Stimulated activated CD8-positive, alpha-beta memory T cell treated with anti-CD3 and anti-CD28 coated beads, Interleukin-4, amount 100 ng/mL, for 24 hours (primary cell): ENCODE measurements at regions not wholly inside any gene's neighbourhood (a gene's known extent, or its start where the extent isn't known, plus 50 kb on each side); places are given as distances from the start of the nearest gene placed in this dataset.
"Not testable (repeated sequence)": the region's sequence is repeated elsewhere in the genome, so short reads cannot be mapped to it uniquely, and the experiment has no call there.

Experiments used
- DNase-seq: peaks from one replicate; pipeline ENCODE4 v3.0.0-alpha.2; 2020; ENCODE audit warnings: low read depth

DNA sequence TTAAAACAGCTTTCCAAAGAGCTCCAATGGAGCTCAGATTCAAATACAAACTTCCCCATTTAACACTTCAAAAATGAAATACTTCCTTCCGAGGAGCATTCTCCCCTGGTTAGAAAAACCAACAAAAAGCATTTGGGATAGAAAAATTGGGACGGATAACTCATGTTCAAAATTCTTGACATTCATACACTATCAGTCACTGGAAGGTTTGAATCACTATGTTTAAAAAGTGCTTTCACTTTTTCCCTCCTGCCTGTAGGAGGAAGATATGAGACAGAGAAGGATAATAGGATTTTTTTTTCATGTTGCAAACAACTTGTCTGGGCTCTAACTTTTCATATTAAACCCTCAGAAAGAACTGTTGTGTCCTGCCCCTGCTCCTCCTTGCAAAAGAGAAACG is 412.0 kb downstream of the ACTL7B start:
- DNase-seq = no peak

DNA sequence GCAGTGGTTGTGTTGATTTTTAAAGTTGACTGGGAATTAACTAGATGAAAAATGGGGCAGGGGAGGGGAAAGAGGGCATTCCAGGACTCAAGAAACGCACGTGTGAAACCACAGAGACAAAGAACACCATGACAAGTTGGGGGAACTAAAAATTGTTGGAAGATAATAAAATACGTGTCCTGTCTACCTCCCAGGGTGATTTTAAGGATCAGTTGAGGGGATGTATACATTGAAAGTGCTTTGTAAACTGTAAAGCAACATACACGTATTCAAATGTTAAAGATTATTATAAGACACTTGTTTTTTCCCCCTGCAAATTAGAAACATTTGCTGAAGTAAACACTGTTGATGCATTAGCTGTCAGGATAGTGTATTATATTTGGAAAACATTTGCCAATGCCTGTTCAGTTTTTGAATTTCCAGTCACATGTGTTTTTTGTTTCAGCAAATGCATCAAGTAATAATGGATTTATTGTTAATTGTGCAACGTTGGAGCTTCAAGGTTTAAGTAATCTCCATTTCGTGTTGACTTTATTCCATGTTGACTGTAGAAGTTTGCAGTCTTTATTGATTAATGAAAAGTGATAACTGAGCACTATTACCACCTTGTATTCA is 412.7 kb downstream of the ACTL7B start:
- DNase-seq = no peak

- no peak for DNase-seq
These were observed 413.2 kb downstream of the ACTL7B start for GRCh38 chr9:108442627-108443018.

- no peak for DNase-seq
These were observed 414.1 kb downstream of the ACTL7B start for GRCh38 chr9:108441726-108442125.

DNA sequence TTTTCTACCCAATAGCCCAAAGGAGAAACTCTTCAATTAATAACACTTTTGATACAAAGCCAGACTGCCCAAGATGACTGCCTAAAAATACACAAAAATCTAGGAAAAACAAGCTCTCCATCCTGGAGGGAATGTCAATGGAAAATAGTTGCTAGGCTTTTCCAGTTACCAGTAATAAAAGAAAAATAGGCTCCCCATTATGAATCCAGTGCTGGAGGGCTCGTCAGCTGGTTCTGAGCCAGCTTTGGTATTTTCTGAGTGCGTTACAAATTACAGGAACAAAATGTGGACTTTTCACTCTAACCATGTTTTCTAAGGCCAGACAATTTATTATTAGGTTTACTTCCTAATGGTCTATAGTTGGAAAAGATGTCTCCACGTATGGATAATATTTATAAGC is 414.5 kb downstream of the ACTL7B start:
- no peak for DNase-seq

DNA sequence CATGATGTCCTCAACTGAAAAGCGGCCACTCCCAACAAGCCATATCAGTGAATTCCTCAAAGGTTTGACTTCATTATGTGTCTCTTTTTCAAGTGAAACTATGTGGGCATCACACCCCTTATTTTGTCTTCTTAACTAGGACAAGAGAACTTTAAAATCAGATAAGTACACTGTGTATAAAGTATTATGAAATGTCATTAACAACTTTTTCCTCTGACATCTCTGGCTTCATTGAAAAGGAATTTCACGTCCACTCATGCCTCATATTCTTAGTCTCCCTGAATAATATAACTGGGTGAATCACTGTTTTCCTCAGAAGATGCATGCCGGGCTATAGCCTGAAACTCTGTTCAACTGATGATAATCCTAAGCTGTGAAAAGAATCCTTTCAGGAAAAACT is 415.8 kb downstream of the ACTL7B start:
- no peak for DNase-seq

DNA sequence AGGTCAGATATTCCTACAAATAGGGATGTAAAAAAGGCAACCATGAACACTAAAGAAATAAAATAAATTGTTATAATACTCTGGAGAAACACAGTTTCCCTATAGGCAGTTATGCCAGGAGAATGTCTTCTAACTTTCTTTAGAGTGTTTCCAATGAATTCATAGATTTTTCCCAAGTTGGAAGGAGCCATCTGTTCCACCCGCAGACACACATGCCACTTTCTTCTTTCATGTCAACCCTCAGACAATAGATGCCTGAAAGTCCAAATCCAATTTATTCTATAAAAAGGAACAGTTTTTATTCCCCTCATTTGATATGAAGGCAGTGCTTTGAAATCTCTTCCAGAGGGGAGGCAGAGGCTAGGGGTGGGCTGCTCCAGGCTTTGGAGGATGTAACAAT is 418.1 kb downstream of the ACTL7B start:
- no peak for DNase-seq

- no peak for DNase-seq
These were observed 419.3 kb downstream of the ACTL7B start for GRCh38 chr9:108436448-108436847.

GRCh38 chr9:108434502-108434901 is 421.3 kb downstream of the ACTL7B start:
- no peak for DNase-seq

DNA sequence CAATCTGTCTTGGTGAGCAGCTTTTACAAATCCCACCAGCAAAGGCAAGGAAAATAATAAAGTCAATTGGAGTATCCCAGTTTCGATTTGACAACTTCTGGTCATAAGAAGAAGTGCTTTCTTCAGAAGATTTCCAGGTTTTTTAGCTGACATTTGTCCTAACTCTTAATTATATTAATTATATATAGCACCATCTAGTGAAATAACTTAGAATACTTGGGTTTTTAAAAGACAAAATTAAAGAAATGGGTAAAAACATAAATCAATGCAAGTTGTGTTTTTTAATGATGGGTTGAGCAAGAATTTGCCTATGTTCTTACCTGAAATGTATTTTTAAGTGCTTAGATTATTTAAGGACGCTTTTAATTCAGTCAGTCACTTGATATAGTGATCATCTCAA is 421.8 kb downstream of the ACTL7B start:
- DNase-seq = no peak

DNA sequence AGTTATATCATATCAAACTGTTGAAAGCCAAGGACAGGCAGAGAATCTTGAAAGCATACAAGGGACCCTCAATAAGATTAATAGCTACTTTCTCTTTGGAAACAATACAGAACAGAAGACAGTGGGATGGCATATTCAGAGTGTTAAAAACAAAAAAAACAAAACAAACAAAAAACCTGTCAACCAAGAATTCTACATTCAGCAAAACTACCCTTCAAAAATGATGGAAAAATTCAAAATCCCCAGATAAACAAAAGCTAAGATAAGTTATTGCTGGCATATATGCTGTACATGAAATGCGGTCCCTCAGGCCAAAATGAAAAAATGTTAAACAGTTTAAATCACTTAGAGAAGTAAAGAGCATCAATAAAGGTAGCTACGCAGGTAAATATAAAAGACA is 425.1 kb downstream of the ACTL7B start:
- DNase-seq = no peak

GRCh38 chr9:108427751-108428150 is 428.0 kb downstream of the ACTL7B start:
- DNase-seq = no peak

DNA sequence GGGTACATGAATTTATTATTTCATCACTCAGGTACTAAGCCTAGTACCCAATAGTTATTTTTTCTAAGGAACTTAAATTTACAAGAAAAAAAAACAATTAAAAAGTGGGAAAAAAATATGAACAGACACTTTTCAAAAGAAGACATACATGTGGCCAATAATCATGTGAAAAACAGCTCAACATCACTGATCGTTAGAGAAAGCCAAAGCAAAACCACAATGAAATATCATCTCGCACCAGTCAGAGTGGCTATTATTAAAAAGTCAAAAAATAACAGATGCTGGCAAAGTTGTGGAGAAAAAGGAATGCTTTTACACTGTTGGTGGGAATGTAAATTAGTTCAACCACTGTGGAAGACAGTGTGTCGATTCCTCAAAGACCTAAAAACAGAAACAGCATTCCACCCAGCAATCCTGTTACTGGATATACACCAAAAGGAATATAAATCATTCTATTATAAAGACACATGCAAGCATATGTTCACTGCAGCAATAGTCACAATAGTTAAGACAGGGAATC is 429.3 kb downstream of the ACTL7B start:
- not testable (repeated sequence) for DNase-seq

GRCh38 chr9:108423433-108423832 is 432.4 kb downstream of the ACTL7B start:
- DNase-seq = no peak

DNA sequence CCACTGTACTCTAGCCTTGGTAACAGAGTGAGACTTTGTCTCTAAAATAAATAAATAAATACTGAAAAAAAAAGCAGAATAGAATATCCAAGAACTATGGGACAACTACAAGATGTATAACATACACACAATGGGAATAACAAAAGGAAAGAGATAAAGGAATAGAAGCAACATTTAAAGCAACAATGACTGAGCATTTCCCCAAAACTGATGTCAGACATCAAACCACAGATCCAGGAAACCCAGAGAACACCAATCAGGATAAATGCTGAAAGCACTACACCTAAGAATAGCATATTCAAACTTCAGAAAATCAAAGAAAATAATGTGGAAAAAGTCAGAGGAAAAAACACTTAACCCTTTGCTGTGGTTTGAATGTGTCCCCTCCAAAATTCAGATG is 436.4 kb downstream of the ACTL7B start:
- no peak for DNase-seq

DNA sequence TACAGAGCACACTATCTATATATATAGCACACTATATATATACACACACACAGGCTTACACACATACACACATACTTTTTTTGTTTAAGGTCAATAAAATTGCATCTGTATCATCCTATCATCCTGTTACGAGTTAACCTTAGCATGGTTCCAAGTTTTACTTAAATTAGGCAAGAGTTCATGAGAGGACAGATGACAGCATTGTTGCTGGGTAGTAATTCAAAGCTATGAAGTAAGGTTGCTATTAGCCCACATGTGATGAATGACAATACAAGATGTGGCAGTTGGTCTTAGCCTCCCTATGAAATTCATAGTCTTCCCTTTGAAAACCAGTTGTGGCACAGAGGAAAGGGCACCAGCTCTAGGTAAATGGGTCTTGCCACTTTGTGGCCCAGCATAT is 438.1 kb downstream of the ACTL7B start:
- no peak for DNase-seq

- no peak for DNase-seq
These were observed 438.5 kb downstream of the ACTL7B start for GRCh38 chr9:108417312-108417711.

DNA sequence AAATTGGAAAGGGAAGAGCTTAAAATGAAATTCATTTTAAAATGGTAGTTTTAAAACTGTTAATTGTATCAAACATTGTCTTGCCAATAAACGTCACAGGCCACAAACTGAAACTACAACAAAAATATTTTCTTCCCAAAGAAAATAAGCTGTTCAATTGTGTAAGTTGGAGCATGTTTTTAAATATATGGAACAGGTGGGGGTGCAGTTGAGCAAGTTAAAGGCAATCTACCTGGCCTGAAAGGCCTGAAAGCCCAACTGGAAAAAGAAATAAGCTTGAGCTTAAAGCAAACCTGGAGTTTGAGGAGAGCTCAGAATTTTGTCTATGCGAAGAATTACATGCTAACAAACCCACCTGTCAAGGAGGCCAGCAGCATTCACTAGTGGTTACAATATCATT is 439.5 kb downstream of the ACTL7B start:
- no peak for DNase-seq

GRCh38 chr9:108413809-108414208 is 442.0 kb downstream of the ACTL7B start:
- DNase-seq = no peak

GRCh38 chr9:108412755-108413154 is 443.0 kb downstream of the ACTL7B start:
- no peak for DNase-seq

- DNase-seq = no peak
These were observed 444.2 kb downstream of the ACTL7B start for GRCh38 chr9:108411632-108412031.

DNA sequence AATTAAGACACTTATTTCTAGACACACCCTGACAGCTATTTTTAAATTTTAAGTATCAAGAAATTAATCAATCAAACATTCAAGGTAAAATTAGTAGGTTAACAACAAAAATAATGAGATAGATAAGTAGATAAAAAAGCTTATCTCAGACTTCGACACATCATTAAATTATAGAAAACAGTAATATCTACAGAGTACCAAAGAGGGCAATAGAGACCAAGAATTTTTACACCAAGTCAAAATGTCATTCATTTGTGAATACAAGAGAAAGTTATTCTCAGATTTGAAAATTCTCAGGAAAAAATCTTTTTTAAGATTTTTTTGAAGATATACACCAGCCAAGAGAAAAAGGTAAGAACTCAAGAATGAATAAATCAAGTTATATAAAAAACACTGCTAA is 445.6 kb downstream of the ACTL7B start:
- no peak for DNase-seq

- DNase-seq = no peak
These were observed 455.5 kb downstream of the ACTL7B start for GRCh38 chr9:108400297-108400696.

- no peak for DNase-seq
These were observed 455.9 kb downstream of the ACTL7B start for GRCh38 chr9:108399851-108400250.

DNA sequence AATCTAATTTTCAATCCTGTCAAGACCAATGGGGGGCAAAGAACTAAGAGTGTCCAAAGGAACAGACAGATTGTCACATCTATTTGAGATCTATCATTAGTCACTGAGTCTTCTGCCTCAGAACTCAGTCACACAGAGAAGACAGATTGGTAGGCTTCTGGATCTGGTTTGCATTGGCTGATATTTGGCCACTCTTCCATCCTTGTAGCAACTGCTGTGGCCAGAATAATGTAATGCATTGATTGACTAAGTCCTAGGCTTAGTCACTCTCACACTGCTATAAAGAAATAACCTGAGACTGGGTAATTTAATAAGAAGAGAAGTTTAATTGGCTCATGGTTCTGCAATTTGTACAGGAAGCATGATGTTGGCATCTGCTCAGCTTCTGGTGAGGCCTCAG is 458.5 kb downstream of the ACTL7B start:
- DNase-seq = no peak
